ENCODE measurements at regions not wholly inside any gene's neighbourhood (a gene's known extent, or its start where the extent isn't known, plus 50 kb on each side); places are given as distances from the start of the nearest gene placed in this dataset.

DNA sequence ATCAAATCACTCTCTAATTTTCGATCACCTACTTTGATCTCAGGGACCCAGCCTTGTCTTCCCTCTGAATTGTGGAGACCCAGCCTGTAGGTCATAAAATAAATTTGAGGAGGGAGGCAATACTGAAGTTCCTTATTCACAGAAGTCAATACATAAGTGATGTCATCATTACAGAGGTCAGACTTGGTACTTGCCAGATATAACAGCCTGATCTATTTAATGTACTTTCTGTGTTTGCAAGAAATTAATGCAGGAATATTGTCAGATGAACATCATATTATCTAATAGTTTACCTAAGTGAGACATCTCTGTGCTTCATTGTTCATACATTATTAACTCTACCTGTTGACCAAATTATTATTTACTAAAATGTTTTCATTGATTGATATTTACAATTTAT is 105.6 kb downstream of the GPAM start:
- DNase-seq, result no peak

GRCh38 chr10:112080231-112080630 is 103.3 kb downstream of the GPAM start:
- no peak for DNase-seq

DNA sequence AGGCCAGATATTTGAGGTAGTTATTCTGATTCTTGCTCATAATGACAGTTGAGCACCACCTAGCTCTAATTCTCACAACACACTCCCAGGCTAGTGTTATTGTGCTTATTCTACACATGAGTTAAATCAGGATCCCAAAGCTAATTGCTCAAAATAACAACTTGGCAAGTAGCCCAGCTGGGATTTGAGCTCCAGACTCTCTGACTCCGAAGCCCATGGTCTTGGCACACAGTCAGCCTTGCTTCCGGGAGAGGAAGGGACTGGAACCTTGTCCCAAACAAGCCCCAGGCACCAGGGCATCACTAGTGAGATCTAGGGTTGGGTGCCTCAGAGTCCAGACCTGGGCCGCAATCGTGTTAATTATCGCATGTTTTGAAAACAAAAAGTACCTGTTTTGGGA is 101.4 kb downstream of the GPAM start:
- DNase-seq, result peak; percentile 4

DNA sequence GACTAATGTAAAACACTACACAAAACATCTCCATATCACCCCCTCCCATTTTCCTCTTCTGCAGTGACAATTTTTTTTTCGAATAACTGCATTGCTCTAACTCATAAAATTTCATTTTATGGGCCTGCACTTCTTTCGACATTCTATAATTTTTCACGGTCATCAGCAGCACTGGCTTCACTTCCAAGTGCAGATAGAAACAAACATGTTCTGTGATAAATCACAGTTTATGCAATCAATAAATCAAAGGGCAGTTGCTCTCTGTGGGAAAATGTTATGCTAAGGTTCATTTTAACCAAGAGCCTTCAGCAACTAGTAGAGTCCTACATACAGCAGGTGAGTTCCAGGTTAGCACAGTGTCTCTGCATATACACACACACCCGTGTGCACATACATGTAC is 100.1 kb downstream of the GPAM start:
- DNase-seq, result no peak

- no peak for DNase-seq
Measured at GRCh38 chr10:112087953-112088456, 95.6 kb downstream of the GPAM start.

DNA sequence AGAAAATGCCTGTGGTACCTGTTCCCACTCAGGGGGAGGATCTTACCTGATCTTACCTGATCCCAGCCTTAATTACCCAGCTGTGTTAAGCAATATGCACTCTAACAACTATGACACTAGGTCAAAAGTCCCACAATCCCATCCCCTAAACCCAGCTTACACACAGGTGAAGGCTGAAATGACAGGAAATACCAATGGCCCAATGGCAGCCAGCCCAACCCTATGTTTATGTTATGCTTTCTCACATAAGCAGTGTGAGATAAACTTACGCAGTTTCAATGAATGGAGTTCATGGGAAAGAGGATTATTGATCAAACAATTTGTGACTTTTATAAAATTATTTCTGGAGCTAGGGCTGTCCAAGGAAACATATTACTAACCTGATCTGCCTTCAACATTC is 91.9 kb downstream of the GPAM start:
- DNase-seq, result no peak

GRCh38 chr10:112092519-112092918 is 91.0 kb downstream of the GPAM start:
- no peak for DNase-seq

DNA sequence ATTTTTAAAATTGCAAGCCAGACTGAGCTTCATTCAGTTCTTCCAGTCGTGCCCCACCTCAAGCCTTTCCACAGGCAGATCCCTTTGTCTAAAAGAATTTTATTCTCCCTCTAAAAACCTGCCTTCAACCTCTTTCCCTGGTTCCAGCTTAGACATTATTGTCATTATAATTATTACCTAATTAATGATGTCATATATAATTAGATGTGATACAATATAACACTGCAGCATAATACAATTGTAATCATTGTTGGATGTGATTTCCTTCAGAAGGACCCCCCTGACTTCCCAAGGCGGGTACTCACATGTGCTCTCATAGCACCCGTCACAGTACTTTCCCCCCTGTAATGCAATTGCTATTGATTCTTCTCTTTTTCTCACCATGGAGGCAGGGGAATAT is 88.6 kb downstream of the GPAM start:
- no peak for DNase-seq

DNA sequence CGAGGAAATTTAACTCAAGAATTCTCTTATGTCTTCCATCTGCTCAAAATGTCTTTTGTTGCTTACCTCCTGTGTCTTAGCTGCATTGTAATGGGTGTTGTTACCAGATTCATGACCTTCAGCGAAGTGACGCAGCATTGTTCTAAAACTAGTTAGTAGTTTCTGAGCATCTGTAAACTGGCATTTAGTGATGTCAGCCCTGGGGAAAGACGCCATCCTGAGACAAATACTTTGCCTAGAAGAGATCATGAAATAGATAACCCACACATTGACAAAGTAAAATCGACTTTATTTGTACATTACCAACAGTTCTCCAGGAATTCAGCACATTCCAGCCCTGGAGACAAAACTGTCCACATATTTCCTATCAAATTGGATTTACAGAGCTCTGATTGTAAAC is 87.8 kb downstream of the GPAM start:
- no peak for DNase-seq

DNA sequence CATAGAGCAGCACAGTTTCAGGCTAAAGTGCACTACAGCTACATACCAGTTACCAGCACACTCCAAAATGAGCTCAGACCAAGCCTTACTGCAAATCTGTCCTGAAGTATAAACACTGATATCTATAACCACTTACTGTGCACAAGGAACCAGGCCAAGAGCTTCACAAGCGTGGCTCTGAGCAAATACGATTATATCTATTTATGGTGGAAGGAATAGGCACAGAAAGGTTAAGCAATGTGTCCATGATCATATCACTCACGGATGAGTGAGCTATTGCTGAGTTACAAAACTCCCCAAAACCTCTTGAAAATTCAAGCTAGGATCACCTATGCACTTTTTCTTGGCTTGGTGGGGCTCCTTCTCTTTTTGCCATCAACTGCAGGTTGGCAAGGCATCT is 84.9 kb downstream of the GPAM start:
- no peak for DNase-seq
